ENCODE measurements at regions not wholly inside any gene's neighbourhood (a gene's known extent, or its start where the extent isn't known, plus 50 kb on each side); places are given as distances from the start of the nearest gene placed in this dataset.

- no peak overlapping the region for H3K4me3 ChIP-seq (ENCODE audit: low read length)
- H3K9me3 ChIP-seq (ENCODE audit: control insufficient read depth, low read length), result no peaks in the 10 kb centered on the region
- peaks cover 43% of the 10 kb centered on the region for H3K27me3 ChIP-seq (replicated peaks; ENCODE audit: control insufficient read depth, insufficient read depth, low read length)
These were observed 409.6 kb downstream of the GADD45G start for GRCh38 chr9:90014421-90014820.

GRCh38 chr9:90016272-90016671, 411.5 kb downstream of the GADD45G start:
- Histone ChIP-seq H3K4me1 (ENCODE audit: control insufficient read depth, insufficient read depth, low read length) (no peaks in the 10 kb centered on the region), H3K4me3 (ENCODE audit: low read length) (no peak overlapping the region), H3K36me3 (ENCODE audit: control insufficient read depth, insufficient read depth, low read length, severe bottlenecking) (no peaks in the 10 kb centered on the region), H3K9me3 (ENCODE audit: control insufficient read depth, low read length) (no peaks in the 10 kb centered on the region), H3K9ac (ENCODE audit: low read length) (no peak overlapping the region), H3K27me3 (replicated peaks; ENCODE audit: control insufficient read depth, insufficient read depth, low read length) (peaks cover 45% of the 10 kb centered on the region)
- DNase-seq (ENCODE audit: low read depth), result no peak

More at GRCh38 chr9:90014421-90014820, 409.6 kb downstream of the GADD45G start:
- Histone ChIP-seq H3K9ac (ENCODE audit: low read length) (no peak overlapping the region), H3K36me3 (ENCODE audit: control insufficient read depth, insufficient read depth, low read length, severe bottlenecking) (no peaks in the 10 kb centered on the region), H3K4me1 (ENCODE audit: control insufficient read depth, insufficient read depth, low read length) (no peaks in the 10 kb centered on the region)
- DNase-seq (ENCODE audit: low read depth), result no peak

- Histone ChIP-seq H3K4me3 (ENCODE audit: low read length) (no peak overlapping the region), H3K9me3 (ENCODE audit: control insufficient read depth, low read length) (peaks cover 5% of the 10 kb centered on the region), H3K27me3 (replicated peaks; ENCODE audit: control insufficient read depth, insufficient read depth, low read length) (peaks cover 45% of the 10 kb centered on the region), H3K4me1 (ENCODE audit: control insufficient read depth, insufficient read depth, low read length) (no peaks in the 10 kb centered on the region), H3K36me3 (ENCODE audit: control insufficient read depth, insufficient read depth, low read length, severe bottlenecking) (no peaks in the 10 kb centered on the region), H3K9ac (ENCODE audit: low read length) (no peak overlapping the region)
- DNase-seq (ENCODE audit: low read depth), result no peak
These were observed 412.9 kb downstream of the GADD45G start for GRCh38 chr9:90017679-90018078.

- H3K4me3 ChIP-seq (ENCODE audit: low read length), result no peak overlapping the region
- no peak for DNase-seq (ENCODE audit: low read depth)
- H3K27me3 ChIP-seq (replicated peaks; ENCODE audit: control insufficient read depth, insufficient read depth, low read length), result peaks cover 43% of the 10 kb centered on the region
- H3K36me3 ChIP-seq (ENCODE audit: control insufficient read depth, insufficient read depth, low read length, severe bottlenecking), result no peaks in the 10 kb centered on the region
- H3K9me3 ChIP-seq (ENCODE audit: control insufficient read depth, low read length), result peaks cover 5% of the 10 kb centered on the region
- no peak overlapping the region for H3K9ac ChIP-seq (ENCODE audit: low read length)
- H3K4me1 ChIP-seq (ENCODE audit: control insufficient read depth, insufficient read depth, low read length), result no peaks in the 10 kb centered on the region
These were observed 413.9 kb downstream of the GADD45G start for GRCh38 chr9:90018688-90019087.

- peaks cover 36% of the 10 kb centered on the region for H3K27me3 ChIP-seq (replicated peaks; ENCODE audit: control insufficient read depth, insufficient read depth, low read length)
- H3K9ac ChIP-seq (ENCODE audit: low read length), result no peak overlapping the region
- H3K36me3 ChIP-seq (ENCODE audit: control insufficient read depth, insufficient read depth, low read length, severe bottlenecking), result no peaks in the 10 kb centered on the region
- no peaks in the 10 kb centered on the region for H3K4me1 ChIP-seq (ENCODE audit: control insufficient read depth, insufficient read depth, low read length)
- no peak overlapping the region for H3K4me3 ChIP-seq (ENCODE audit: low read length)
- DNase-seq (ENCODE audit: low read depth), result no peak
- peaks cover 5% of the 10 kb centered on the region for H3K9me3 ChIP-seq (ENCODE audit: control insufficient read depth, low read length)
These were observed 414.8 kb downstream of the GADD45G start for GRCh38 chr9:90019626-90020025.

- no peak overlapping the region for H3K9ac ChIP-seq (ENCODE audit: low read length)
These were observed 415.6 kb downstream of the GADD45G start for GRCh38 chr9:90020276-90020871.

GRCh38 chr9:90021216-90021906, 416.5 kb downstream of the GADD45G start:
- no peak overlapping the region for H3K9ac ChIP-seq (ENCODE audit: low read length)
- peaks cover 5% of the 10 kb centered on the region for H3K9me3 ChIP-seq (ENCODE audit: control insufficient read depth, low read length)
- H3K36me3 ChIP-seq (ENCODE audit: control insufficient read depth, insufficient read depth, low read length, severe bottlenecking), result no peaks in the 10 kb centered on the region
- H3K27me3 ChIP-seq (replicated peaks; ENCODE audit: control insufficient read depth, insufficient read depth, low read length), result peaks cover 31% of the 10 kb centered on the region
- no peak for DNase-seq (ENCODE audit: low read depth)
- no peak overlapping the region for H3K4me3 ChIP-seq (ENCODE audit: low read length)
- no peaks in the 10 kb centered on the region for H3K4me1 ChIP-seq (ENCODE audit: control insufficient read depth, insufficient read depth, low read length)

More at GRCh38 chr9:90020276-90020871, 415.6 kb downstream of the GADD45G start:
- peaks cover 36% of the 10 kb centered on the region for H3K27me3 ChIP-seq (replicated peaks; ENCODE audit: control insufficient read depth, insufficient read depth, low read length)
- no peaks in the 10 kb centered on the region for H3K36me3 ChIP-seq (ENCODE audit: control insufficient read depth, insufficient read depth, low read length, severe bottlenecking)
- no peak overlapping the region for H3K4me3 ChIP-seq (ENCODE audit: low read length)
- H3K9me3 ChIP-seq (ENCODE audit: control insufficient read depth, low read length), result peaks cover 5% of the 10 kb centered on the region
- no peak for DNase-seq (ENCODE audit: low read depth)
- H3K4me1 ChIP-seq (ENCODE audit: control insufficient read depth, insufficient read depth, low read length), result no peaks in the 10 kb centered on the region

GRCh38 chr9:90022474-90022873, 417.7 kb downstream of the GADD45G start:
- no peak for DNase-seq (ENCODE audit: low read depth)
- no peak overlapping the region for H3K4me3 ChIP-seq (ENCODE audit: low read length)
- no peaks in the 10 kb centered on the region for H3K4me1 ChIP-seq (ENCODE audit: control insufficient read depth, insufficient read depth, low read length)
- no peaks in the 10 kb centered on the region for H3K36me3 ChIP-seq (ENCODE audit: control insufficient read depth, insufficient read depth, low read length, severe bottlenecking)
- no peak overlapping the region for H3K9ac ChIP-seq (ENCODE audit: low read length)
- H3K9me3 ChIP-seq (ENCODE audit: control insufficient read depth, low read length), result peaks cover 5% of the 10 kb centered on the region
- H3K27me3 ChIP-seq (replicated peaks; ENCODE audit: control insufficient read depth, insufficient read depth, low read length), result peaks cover 23% of the 10 kb centered on the region

GRCh38 chr9:90023861-90024260, 419.0 kb downstream of the GADD45G start:
- Histone ChIP-seq H3K36me3 (ENCODE audit: control insufficient read depth, insufficient read depth, low read length, severe bottlenecking) (no peaks in the 10 kb centered on the region), H3K4me3 (ENCODE audit: low read length) (no peak overlapping the region), H3K9ac (ENCODE audit: low read length) (no peak overlapping the region), H3K4me1 (ENCODE audit: control insufficient read depth, insufficient read depth, low read length) (no peaks in the 10 kb centered on the region), H3K9me3 (ENCODE audit: control insufficient read depth, low read length) (peaks cover 5% of the 10 kb centered on the region), H3K27me3 (replicated peaks; ENCODE audit: control insufficient read depth, insufficient read depth, low read length) (peaks cover 14% of the 10 kb centered on the region)
- no peak for DNase-seq (ENCODE audit: low read depth)

GRCh38 chr9:90024409-90024808, 419.6 kb downstream of the GADD45G start:
- no peak for DNase-seq (ENCODE audit: low read depth)
- Histone ChIP-seq H3K4me3 (ENCODE audit: low read length) (no peak overlapping the region), H3K36me3 (ENCODE audit: control insufficient read depth, insufficient read depth, low read length, severe bottlenecking) (no peaks in the 10 kb centered on the region)

GRCh38 chr9:90024823-90025222, 420.0 kb downstream of the GADD45G start:
- Histone ChIP-seq H3K4me1 (ENCODE audit: control insufficient read depth, insufficient read depth, low read length) (no peaks in the 10 kb centered on the region), H3K36me3 (ENCODE audit: control insufficient read depth, insufficient read depth, low read length, severe bottlenecking) (no peaks in the 10 kb centered on the region), H3K27me3 (replicated peaks; ENCODE audit: control insufficient read depth, insufficient read depth, low read length) (peaks cover 10% of the 10 kb centered on the region), H3K9me3 (ENCODE audit: control insufficient read depth, low read length) (peaks cover 5% of the 10 kb centered on the region), H3K4me3 (ENCODE audit: low read length) (no peak overlapping the region), H3K9ac (ENCODE audit: low read length) (no peak overlapping the region)
- DNase-seq (ENCODE audit: low read depth), result no peak

More at GRCh38 chr9:90024409-90024808, 419.6 kb downstream of the GADD45G start:
- Histone ChIP-seq H3K27me3 (replicated peaks; ENCODE audit: control insufficient read depth, insufficient read depth, low read length) (peaks cover 10% of the 10 kb centered on the region), H3K9me3 (ENCODE audit: control insufficient read depth, low read length) (peaks cover 5% of the 10 kb centered on the region), H3K9ac (ENCODE audit: low read length) (no peak overlapping the region), H3K4me1 (ENCODE audit: control insufficient read depth, insufficient read depth, low read length) (no peaks in the 10 kb centered on the region)
